ENCODE measurements at regions not wholly inside any gene's neighbourhood (a gene's known extent, or its start where the extent isn't known, plus 50 kb on each side); places are given as distances from the start of the nearest gene placed in this dataset.
"Not testable (repeated sequence)": the region's sequence is repeated elsewhere in the genome, so short reads cannot be mapped to it uniquely, and the experiment has no call there.

DNA sequence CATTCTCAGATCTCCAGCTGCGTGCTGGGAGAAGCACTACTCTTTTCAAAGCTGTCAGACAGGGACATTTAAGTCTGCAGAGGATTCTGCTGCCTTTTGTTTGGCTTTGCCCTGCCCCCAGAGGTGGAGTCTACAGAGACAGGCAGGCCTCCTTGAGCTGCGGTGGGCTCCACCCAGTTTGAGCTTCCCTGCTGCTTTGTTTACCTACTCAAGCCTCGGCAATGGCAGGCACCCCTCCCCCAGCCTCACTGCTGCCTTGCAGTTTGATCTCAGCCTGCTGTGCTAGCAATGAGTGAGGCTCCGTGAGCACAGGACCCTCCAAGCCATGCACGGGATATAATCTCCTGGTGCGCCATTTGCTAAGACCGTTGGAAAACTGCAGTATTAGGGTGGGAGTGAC lies 518.8 kb upstream of the NRP1 start:
- H3K27ac ChIP-seq (ENCODE audit: low read depth, low read length); H3K9me3 ChIP-seq (ENCODE audit: control insufficient read depth in 2 of 3, low read length in 3 of 3); H3K9me3 Mint-ChIP-seq; ATAC-seq; H3K4me3 Mint-ChIP-seq; H3K27me3 ChIP-seq (ENCODE audit: control insufficient read depth in 2 of 2, insufficient read depth in 2 of 2, low read length in 2 of 2); H3K27ac Mint-ChIP-seq; H3K4me1 Mint-ChIP-seq; intact Hi-C loops (cut with micrococcal nuclease); H3K4me3 ChIP-seq (ENCODE audit: low read length); H3K36me3 ChIP-seq (ENCODE audit: control insufficient read depth in 2 of 3, insufficient read depth in 3 of 3, low read length in 3 of 3); H3K36me3 Mint-ChIP-seq; DNase-seq; CTCF ChIA-PET; H3K4me1 ChIP-seq (ENCODE audit: control insufficient read depth in 2 of 2, insufficient read depth in 2 of 2, low read length in 2 of 2); POLR2A ChIA-PET: not testable (repeated sequence)
- H3K27me3 Mint-ChIP-seq = peaks cover 0 to 23% (median 10%) of the 10 kb centered on the region in 5 donors

DNA sequence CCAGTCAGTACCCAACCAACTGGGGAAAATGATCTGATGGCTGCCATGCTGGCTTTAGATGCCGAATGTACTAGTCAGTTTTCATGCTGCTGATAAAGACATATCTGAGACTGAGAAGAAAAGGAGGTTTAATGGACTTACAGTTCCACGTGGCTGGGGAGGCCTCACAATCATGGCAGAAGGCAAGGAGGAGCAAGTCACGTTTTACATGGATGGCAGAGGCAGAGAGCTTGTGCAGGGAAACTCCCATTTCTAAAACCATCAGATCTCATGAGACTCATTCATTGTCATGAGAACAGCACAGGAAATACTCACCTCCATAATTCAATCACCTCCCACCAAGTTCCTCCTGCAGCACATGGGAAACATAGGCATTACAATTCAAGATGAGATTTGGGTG lies 508.9 kb upstream of the NRP1 start:
- POLR2A ChIA-PET = no interaction called here
- H3K27ac Mint-ChIP-seq = no peak overlapping the region
- Histone ChIP-seq H3K4me3 (ENCODE audit: low read length) (no peak overlapping the region), H3K4me1 (ENCODE audit: control insufficient read depth in 2 of 2, insufficient read depth in 2 of 2, low read length in 2 of 2) (no peaks in the 10 kb centered on the region), H3K9me3 (ENCODE audit: control insufficient read depth in 2 of 3, low read length in 3 of 3) (no peaks in the 10 kb centered on the region), H3K27ac (ENCODE audit: low read depth, low read length) (no peak overlapping the region), H3K36me3 (ENCODE audit: control insufficient read depth in 2 of 3, insufficient read depth in 3 of 3, low read length in 3 of 3) (no peaks in the 10 kb centered on the region), H3K27me3 (ENCODE audit: control insufficient read depth in 2 of 2, insufficient read depth in 2 of 2, low read length in 2 of 2) (no peaks in the 10 kb centered on the region)
- CTCF ChIA-PET = no interaction called here
- intact Hi-C loops (cut with micrococcal nuclease) = no loop called here
- DNase-seq = no peak
- H3K4me3 Mint-ChIP-seq = no peak overlapping the region
- peaks cover 0 to 10% (median 0%) of the 10 kb centered on the region in 5 donors for H3K27me3 Mint-ChIP-seq
- no peaks in the 10 kb centered on the region for H3K36me3 Mint-ChIP-seq
- H3K4me1 Mint-ChIP-seq = no peaks in the 10 kb centered on the region
- peaks cover 0 to 27% (median 12%) of the 10 kb centered on the region in 11 donors for H3K9me3 Mint-ChIP-seq
- no peak for ATAC-seq

DNA sequence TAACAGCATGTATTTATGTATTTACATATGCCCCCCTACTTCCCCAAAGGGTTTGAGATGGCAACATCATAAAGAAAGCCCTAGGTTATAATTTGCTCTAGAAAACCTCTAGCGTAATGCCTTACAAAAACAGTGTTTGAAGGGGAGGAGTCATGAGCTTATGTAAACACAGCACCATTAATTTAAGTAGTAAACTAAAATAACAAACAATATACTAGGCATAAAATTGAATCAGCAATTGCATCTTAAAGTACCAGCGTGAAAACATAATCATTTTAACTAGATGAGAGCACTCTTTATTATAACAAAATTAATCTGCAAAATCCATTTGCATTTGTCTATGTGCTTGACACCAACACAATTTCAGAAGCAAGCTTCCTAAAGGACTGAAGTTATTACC lies 507.2 kb upstream of the NRP1 start:
- Histone ChIP-seq H3K4me3 (ENCODE audit: low read length) (no peak overlapping the region), H3K4me1 (ENCODE audit: control insufficient read depth in 2 of 2, insufficient read depth in 2 of 2, low read length in 2 of 2) (no peaks in the 10 kb centered on the region), H3K9me3 (ENCODE audit: control insufficient read depth in 2 of 3, low read length in 3 of 3) (no peaks in the 10 kb centered on the region), H3K36me3 (ENCODE audit: control insufficient read depth in 2 of 3, insufficient read depth in 3 of 3, low read length in 3 of 3) (no peaks in the 10 kb centered on the region), H3K27ac (ENCODE audit: low read depth, low read length) (no peak overlapping the region), H3K27me3 (ENCODE audit: control insufficient read depth in 2 of 2, insufficient read depth in 2 of 2, low read length in 2 of 2) (no peaks in the 10 kb centered on the region)
- no peak for DNase-seq
- no peak for ATAC-seq
- no peak overlapping the region for H3K27ac Mint-ChIP-seq
- H3K4me3 Mint-ChIP-seq = no peak overlapping the region
- peaks cover 0 to 10% (median 3%) of the 10 kb centered on the region in 5 donors for H3K27me3 Mint-ChIP-seq
- ChIA-PET POLR2A (no interaction called here), CTCF (no interaction called here)
- H3K4me1 Mint-ChIP-seq = no peaks in the 10 kb centered on the region
- no peaks in the 10 kb centered on the region for H3K36me3 Mint-ChIP-seq
- intact Hi-C loops (cut with micrococcal nuclease) = no loop called here
- peaks cover 0 to 23% (median 11%) of the 10 kb centered on the region in 11 donors for H3K9me3 Mint-ChIP-seq

DNA sequence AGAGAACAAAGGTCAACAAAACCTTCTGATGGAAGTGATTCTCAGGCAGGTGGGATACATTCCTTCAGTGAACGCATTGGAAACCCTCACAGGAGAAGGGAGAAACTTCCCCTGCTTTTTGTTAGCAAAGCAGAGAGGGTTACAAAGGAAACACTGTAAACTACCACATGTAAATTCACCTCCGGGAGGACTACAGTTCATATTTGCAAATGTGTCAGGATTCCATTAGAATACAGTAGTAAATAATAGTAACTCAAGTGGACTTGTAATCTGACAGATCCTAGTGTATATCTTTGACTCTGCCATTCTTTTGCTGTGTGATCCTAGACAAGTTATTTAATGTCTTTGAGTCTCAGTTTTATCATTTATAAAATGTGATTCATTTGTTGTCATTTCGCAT lies 504.3 kb upstream of the NRP1 start:
- no peak overlapping the region for H3K27ac ChIP-seq (ENCODE audit: low read depth, low read length)
- no peaks in the 10 kb centered on the region for H3K9me3 ChIP-seq (ENCODE audit: control insufficient read depth in 2 of 3, low read length in 3 of 3)
- intact Hi-C loops (cut with micrococcal nuclease) = no loop called here
- H3K27me3 Mint-ChIP-seq = peaks cover 0 to 7% (median 4%) of the 10 kb centered on the region in 5 donors
- CTCF ChIA-PET = no interaction called here
- peaks cover 0 to 11% (median 4%) of the 10 kb centered on the region in 11 donors for H3K9me3 Mint-ChIP-seq
- H3K4me1 ChIP-seq (ENCODE audit: control insufficient read depth in 2 of 2, insufficient read depth in 2 of 2, low read length in 2 of 2) = no peaks in the 10 kb centered on the region
- no peak overlapping the region for H3K4me3 Mint-ChIP-seq
- POLR2A ChIA-PET = no interaction called here
- no peak for DNase-seq
- H3K36me3 ChIP-seq (ENCODE audit: control insufficient read depth in 2 of 3, insufficient read depth in 3 of 3, low read length in 3 of 3) = no peaks in the 10 kb centered on the region
- H3K4me1 Mint-ChIP-seq = no peaks in the 10 kb centered on the region
- no peak for ATAC-seq
- no peak overlapping the region for H3K27ac Mint-ChIP-seq
- no peaks in the 10 kb centered on the region for H3K36me3 Mint-ChIP-seq
- no peak overlapping the region for H3K4me3 ChIP-seq (ENCODE audit: low read length)
- no peaks in the 10 kb centered on the region for H3K27me3 ChIP-seq (ENCODE audit: control insufficient read depth in 2 of 2, insufficient read depth in 2 of 2, low read length in 2 of 2)

DNA sequence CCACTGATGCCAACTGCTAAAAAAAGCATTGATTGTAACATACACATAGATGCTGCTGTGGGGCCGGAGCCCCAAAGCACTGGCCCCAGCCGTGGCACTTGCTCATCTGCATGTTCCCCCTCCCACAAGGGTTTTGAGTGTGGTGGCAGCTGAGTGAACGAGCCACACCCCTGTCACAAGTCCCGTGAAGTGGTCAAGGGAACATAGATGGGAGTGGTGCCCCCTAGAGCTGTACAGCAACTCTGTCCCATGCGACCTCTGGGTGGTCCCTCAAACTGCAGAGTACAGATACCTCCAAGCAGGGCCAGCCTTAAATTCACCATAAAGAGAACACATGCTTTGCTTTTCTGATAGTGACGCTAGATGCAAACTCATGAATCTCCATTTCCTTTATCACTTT lies 503.3 kb upstream of the NRP1 start:
- H3K9me3 ChIP-seq (ENCODE audit: control insufficient read depth in 2 of 3, low read length in 3 of 3) = no peaks in the 10 kb centered on the region
- intact Hi-C loops (cut with micrococcal nuclease) = no loop called here
- Mint-ChIP-seq H3K4me3 (no peak overlapping the region), H3K4me1 (no peaks in the 10 kb centered on the region), H3K27ac (no peak overlapping the region), H3K36me3 (no peaks in the 10 kb centered on the region), H3K9me3 (peaks cover 0 to 5% (median 0%) of the 10 kb centered on the region in 11 donors), H3K27me3 (peaks cover 0 to 7% (median 4%) of the 10 kb centered on the region in 5 donors)
- ATAC-seq = no peak
- H3K27ac ChIP-seq (ENCODE audit: low read depth, low read length) = no peak overlapping the region
- H3K4me3 ChIP-seq (ENCODE audit: low read length) = no peak overlapping the region
- CTCF ChIA-PET = no interaction called here
- H3K4me1 ChIP-seq (ENCODE audit: control insufficient read depth in 2 of 2, insufficient read depth in 2 of 2, low read length in 2 of 2) = no peaks in the 10 kb centered on the region
- POLR2A ChIA-PET = no interaction called here
- no peak for DNase-seq
- H3K36me3 ChIP-seq (ENCODE audit: control insufficient read depth in 2 of 3, insufficient read depth in 3 of 3, low read length in 3 of 3) = no peaks in the 10 kb centered on the region
- H3K27me3 ChIP-seq (ENCODE audit: control insufficient read depth in 2 of 2, insufficient read depth in 2 of 2, low read length in 2 of 2) = no peaks in the 10 kb centered on the region

DNA sequence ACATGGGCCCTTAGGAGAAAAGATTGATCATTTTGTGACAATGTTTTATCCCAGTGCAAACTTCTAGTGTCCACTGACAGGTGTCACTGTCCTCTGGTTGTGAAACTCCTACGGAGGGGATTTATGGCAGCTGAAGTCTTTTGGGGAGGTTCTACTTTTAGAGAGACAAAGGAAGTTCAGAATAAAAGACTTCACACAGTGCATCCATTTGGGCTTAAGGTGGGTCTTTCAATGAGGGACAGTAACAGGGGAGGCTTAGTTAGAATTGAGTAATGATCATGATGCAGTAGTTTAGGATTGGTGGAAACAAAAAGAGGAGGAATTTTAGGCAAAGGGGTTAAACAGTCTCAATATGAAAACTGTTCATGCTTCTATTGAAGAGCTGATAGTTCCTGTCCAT lies 501.1 kb upstream of the NRP1 start:
- no peaks in the 10 kb centered on the region for H3K36me3 Mint-ChIP-seq
- H3K4me3 Mint-ChIP-seq = no peak overlapping the region
- peaks cover 0 to 7% (median 5%) of the 10 kb centered on the region in 5 donors for H3K27me3 Mint-ChIP-seq
- intact Hi-C loops (cut with micrococcal nuclease) = no loop called here
- Histone ChIP-seq H3K4me1 (ENCODE audit: control insufficient read depth in 2 of 2, insufficient read depth in 2 of 2, low read length in 2 of 2) (no peaks in the 10 kb centered on the region), H3K9me3 (ENCODE audit: control insufficient read depth in 2 of 3, low read length in 3 of 3) (no peaks in the 10 kb centered on the region), H3K27me3 (ENCODE audit: control insufficient read depth in 2 of 2, insufficient read depth in 2 of 2, low read length in 2 of 2) (no peaks in the 10 kb centered on the region), H3K27ac (ENCODE audit: low read depth, low read length) (no peak overlapping the region), H3K36me3 (ENCODE audit: control insufficient read depth in 2 of 3, insufficient read depth in 3 of 3, low read length in 3 of 3) (no peaks in the 10 kb centered on the region), H3K4me3 (ENCODE audit: low read length) (no peak overlapping the region)
- no peak for DNase-seq
- ChIA-PET POLR2A (no interaction called here), CTCF (no interaction called here)
- H3K9me3 Mint-ChIP-seq = peaks cover 0 to 9% (median 0%) of the 10 kb centered on the region in 11 donors
- ATAC-seq = no peak
- H3K4me1 Mint-ChIP-seq = no peaks in the 10 kb centered on the region
- H3K27ac Mint-ChIP-seq = no peak overlapping the region

DNA sequence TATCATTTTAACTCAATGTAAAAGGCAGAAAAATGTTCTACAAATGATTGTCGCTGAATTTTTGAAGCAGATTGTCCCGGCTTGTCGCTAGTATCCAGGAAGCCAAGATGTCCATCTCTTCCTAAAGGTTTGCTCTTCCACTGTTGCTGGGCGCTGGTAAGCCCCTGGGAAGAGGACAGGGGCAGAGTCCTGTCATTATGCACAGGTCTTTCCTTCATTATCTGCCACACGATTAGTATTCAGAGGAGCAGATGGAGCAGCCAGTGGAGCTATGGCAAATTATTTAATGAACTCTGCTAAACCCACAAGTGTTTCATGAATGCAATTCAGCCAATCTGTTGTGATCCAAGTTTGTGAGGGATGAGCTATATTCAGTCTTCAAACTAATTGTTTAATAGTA lies 499.1 kb upstream of the NRP1 start:
- H3K4me1 ChIP-seq (ENCODE audit: control insufficient read depth in 2 of 2, insufficient read depth in 2 of 2, low read length in 2 of 2) = no peaks in the 10 kb centered on the region
- H3K4me3 Mint-ChIP-seq = no peak overlapping the region
- H3K36me3 ChIP-seq (ENCODE audit: control insufficient read depth in 2 of 3, insufficient read depth in 3 of 3, low read length in 3 of 3) = no peaks in the 10 kb centered on the region
- H3K9me3 Mint-ChIP-seq = peaks cover 0 to 10% (median 4%) of the 10 kb centered on the region in 11 donors
- no peak for DNase-seq
- H3K36me3 Mint-ChIP-seq = no peaks in the 10 kb centered on the region
- H3K27me3 Mint-ChIP-seq = peaks cover 0 to 7% (median 5%) of the 10 kb centered on the region in 5 donors
- CTCF ChIA-PET = no interaction called here
- H3K4me1 Mint-ChIP-seq = no peaks in the 10 kb centered on the region
- H3K27me3 ChIP-seq (ENCODE audit: control insufficient read depth in 2 of 2, insufficient read depth in 2 of 2, low read length in 2 of 2) = no peaks in the 10 kb centered on the region
- H3K27ac Mint-ChIP-seq = no peak overlapping the region
- ATAC-seq = no peak
- H3K27ac ChIP-seq (ENCODE audit: low read depth, low read length) = no peak overlapping the region
- H3K4me3 ChIP-seq (ENCODE audit: low read length) = no peak overlapping the region
- intact Hi-C loops (cut with micrococcal nuclease) = no loop called here
- no peaks in the 10 kb centered on the region for H3K9me3 ChIP-seq (ENCODE audit: control insufficient read depth in 2 of 3, low read length in 3 of 3)
- POLR2A ChIA-PET = no interaction called here

All from naive thymus-derived CD4-positive, alpha-beta T cell (primary cell).